ENCODE measurements at regions not wholly inside any gene's neighbourhood (a gene's known extent, or its start where the extent isn't known, plus 50 kb on each side); places are given as distances from the start of the nearest gene placed in this dataset.
"Not testable (repeated sequence)": the region's sequence is repeated elsewhere in the genome, so short reads cannot be mapped to it uniquely, and the experiment has no call there.

DNA sequence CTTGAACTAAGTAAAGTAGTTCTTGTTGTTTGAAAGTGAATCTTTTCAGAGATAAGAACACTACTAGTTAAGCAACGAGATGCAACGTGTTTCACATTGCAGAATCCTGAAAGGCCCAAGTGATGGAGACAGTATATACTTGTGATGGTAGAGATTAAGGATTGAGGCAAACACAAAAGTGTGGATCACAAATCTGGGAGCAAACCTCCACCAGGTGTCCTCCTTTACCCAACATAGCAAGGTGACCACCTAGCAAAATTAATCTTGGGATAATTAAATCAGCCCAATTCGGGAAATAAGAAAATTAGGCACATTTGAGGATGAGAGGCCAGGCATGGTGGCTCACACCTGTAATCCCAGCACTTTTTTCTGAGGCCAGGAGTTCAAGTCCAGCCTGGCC is 563.9 kb downstream of the DACH1 start:
- DNase-seq (ENCODE audit: low spot score): no peak

DNA sequence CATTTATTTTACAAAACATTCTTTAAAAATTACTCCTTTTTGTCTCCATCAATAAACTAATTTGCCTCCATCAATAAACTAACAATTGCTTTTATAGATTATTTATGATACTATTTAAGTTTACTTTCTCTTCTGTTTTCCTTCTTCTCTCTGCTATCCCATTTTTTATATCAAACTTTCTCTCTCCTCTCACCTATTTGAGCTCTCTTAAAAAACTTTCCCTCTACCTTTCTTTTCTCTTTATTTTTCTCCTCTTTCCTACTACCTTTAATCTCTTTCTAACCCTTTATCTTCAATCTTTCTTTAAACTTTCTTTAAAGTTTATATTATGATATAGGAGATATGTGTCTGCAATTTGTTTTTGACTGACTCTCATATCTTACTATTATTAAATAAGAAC is 566.4 kb downstream of the DACH1 start:
- no peak for DNase-seq (ENCODE audit: low spot score)

DNA sequence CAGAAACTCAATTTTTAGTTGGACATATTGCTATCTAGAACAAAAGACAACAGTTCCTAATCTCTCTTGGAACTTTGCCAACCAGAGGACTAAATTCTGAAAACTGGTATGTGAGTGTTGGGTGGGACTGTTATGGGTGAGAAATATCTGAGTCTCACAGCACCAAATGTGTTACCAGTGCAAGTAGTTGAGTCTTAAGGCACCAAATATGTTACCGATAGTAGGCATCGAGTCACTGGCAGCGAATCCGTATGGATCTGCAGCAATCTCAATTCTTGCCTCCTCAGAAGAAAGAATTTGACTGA is 575.2 kb downstream of the DACH1 start:
- no peak for DNase-seq (ENCODE audit: low spot score)

DNA sequence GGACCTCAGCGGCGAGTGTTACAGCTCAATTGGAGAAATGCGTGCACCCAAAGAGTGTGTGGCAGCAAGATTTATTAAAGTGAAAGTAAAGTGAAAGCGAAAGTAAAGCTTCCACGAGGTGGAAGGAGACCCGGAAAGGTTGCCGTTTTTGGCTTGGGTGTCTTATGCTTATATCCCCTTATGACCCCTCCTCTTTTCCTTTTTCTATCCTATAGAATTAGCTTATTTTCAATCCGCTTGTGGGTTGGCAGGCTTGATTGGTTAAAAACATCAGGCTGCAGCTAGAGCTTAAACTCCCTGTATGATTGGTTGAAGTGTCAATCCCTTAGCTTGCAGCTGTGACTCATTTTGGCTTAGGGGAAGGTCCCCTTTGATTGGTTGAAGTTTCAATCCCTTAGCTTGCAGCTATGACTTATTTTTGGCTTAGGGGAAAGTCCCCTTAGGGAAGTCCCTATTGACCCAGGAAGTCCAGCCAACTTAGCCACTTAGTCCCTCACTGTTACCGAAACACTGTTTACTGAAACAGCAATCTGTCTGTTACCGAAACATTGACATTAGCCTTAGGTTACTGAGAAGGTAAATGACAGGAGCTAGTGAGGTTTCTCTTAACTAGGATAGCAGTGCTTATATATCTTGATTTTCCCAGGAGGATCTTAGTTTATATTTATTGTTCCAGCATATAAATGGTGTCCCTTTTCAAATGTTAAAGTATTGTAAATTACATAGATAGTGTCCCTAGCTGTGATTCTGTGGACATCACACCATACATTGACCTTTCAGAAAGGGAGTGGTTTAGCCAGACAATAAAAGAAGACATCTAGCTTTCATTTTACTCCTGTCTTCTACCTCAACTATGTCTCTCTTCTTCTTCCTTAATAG is 575.8 kb downstream of the DACH1 start:
- DNase-seq (ENCODE audit: low spot score): peak; percentile 71

DNA sequence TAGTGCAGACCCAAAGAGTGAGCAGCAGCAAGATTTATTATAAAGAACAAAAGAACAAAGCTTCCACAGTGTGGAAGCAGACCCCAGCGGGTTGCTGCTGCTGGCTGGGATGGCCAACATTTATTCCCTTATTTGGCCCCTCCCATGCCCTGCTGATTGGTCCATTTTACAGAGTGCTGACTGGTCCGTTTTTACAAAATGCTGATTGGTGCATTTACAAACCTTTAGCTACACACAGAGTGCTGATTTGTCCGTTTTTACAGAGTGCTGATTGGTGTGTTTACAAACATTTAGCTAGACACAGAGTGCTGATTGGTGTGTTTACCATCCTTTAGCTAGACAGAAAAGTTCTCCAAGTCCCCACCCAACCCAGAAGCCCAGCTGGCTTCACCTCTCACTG is 577.0 kb downstream of the DACH1 start:
- DNase-seq (ENCODE audit: low spot score): not testable (repeated sequence)

DNA sequence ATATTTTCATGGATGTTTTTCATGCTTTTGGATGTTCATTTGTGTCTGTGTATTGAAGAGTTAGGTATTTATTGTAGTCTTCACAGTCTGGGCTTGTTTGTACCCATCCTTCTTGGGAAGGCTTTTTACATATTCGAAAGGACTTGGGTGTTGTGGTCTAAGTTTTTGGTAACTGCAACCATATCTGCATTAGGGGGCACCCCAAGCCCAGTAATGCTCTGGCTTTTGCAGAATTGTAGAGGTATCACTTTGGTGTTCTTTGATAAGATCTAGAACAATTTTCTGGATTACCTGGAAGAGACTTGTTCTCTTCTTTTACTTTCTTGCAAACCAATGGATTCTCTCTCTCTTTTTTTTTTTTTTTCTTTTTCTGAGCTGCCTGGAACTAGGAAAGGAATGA is 581.3 kb downstream of the DACH1 start:
- DNase-seq (ENCODE audit: low spot score): no peak

DNA sequence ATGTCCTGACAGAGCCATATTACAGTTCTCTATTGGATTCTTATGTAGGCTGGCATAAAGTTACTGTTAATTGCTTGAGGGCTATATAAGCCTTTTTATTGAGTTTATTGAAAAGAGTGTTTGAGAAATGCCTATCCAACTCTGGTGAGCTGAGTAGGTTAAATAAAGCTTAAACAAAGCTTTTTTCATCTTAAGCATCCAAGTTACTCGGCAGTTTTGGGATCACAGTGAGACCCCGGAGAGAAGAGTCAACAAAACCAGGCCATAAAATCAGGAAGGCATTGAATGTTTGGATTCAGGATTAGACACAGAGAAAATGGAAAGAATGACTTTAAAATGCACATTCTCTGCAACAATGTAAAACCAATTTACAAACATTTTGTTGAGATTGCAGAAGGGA is 588.5 kb downstream of the DACH1 start:
- no peak for DNase-seq (ENCODE audit: low spot score)

DNA sequence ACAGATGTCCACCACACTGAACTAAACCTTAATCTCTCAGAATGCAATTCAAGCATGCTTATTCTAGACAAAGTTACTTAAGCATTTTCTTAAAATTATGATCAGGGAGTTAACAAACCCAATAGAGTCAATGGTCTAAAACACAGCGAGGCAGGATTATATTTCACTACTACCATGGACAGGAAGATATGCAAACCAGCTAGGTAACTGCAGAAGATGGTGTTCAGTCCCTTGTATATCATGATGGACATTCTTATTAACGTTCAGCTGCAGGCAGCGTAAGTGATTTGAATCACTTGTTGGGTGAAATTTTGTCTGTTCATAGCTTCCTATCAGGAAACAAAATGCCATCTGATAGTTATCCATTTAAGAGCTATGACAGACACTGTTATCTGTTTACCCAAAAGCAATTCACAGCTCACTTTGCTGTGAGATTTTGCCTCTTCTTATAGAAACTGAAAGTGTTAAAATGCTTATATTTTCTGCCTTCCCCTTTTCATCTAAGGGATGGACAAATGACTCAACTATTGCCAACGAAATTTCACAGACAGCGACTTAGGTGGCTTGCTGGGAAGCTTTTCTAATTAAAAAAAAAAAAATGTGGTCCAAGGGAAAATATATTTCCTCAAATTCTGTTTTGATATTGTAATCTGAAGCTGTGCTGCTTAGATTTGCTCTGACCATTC is 591.9 kb downstream of the DACH1 start:
- no peak for DNase-seq (ENCODE audit: low spot score)

DNA sequence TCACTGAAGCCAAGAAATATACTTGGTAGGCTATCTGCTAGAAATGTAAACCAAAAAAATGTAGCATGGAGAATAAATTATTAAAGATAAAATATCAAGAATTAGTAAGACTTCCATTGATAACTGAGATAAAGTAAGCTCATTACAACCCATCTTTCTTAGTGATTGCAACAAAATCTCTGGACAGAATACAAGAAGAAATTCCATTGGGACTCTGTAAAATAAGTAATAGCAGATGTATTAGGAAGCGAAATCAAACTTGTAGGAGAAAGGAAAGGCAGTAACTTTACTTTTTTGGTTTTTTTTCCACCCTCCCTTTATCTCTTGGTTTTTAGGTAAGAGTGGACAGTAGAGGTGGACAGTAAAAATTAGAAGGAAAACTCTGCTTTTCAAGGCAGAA is 605.7 kb downstream of the DACH1 start:
- DNase-seq (ENCODE audit: low spot score): no peak

DNA sequence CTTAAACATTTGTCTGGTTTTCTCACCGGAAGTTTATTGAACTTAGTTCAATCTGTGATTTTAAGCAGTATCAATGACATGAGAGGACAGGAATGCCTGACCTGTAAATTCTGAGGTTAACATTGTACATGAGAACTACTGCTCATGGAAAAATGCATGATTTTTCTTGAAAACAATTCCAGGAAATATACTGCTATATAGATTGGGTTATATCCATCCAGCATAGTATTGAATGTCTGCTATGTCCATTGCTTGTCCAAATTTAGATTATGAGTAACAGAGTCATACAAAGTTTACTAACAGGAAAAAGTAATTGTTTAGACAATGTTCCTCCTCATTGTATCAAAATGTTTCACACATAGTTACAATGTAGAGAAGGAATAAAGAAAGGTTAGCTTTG is 606.8 kb downstream of the DACH1 start:
- no peak for DNase-seq (ENCODE audit: low spot score)

DNA sequence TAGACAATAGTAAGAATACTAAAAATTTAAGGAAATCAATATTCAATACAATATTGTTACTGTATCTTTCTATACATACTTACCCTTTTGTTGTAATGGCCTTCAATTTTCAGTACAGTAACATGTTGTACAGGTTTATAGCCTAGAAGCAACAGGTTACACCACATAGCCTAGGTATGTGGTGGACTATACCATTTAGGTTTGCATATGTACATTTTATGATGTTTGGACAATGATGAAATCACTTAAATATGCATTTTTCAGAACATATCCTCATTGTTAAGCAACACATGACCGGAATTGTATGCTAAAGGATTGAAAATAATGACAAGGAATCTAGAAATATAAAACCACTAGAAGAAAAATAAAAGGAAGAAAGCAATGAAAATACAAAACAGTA is 611.4 kb downstream of the DACH1 start:
- no peak for DNase-seq (ENCODE audit: low spot score)

DNA sequence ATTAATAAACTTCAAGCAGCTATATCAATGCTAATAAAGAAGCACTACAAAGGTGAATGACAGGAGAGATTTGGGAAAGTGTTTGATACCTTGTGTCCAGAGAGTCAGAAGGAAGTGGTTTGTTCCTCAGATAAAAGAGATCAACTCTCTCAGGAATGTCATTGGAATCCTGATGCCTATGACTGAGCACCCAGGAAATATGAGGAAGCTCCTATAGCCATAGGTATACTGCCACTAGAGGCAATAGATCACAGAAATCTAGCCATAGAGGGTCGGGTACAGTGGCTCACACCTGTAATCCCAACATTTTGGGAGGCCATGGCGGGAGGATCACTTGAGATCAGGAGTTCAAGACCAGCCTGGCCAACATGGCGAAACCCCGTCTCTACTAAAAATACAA is 612.6 kb downstream of the DACH1 start:
- no peak for DNase-seq (ENCODE audit: low spot score)

DNA sequence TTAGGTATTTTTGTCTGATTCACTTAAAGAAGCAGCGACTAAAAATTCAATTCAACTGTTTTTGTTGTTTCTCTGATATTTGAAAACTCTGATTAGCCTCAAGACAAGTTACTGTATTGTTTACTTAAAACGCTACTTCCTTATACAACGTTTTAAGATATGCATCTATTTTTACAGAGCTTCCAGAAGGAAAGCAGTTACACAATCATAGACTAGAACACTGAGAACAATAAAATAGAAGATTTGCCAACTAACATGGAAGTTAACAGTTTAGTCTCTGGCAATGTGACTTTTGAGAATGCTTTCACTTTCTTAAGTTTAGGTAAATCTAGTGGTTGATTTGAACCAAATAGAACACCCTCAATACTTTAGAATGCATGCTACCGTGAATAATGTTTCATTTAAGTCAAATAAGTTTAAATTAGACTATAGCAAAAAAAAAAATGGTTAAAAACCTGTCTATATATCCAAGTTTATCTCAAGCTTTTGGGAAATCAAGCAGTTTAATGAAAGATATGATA is 614.8 kb downstream of the DACH1 start:
- DNase-seq (ENCODE audit: low spot score): no peak

DNA sequence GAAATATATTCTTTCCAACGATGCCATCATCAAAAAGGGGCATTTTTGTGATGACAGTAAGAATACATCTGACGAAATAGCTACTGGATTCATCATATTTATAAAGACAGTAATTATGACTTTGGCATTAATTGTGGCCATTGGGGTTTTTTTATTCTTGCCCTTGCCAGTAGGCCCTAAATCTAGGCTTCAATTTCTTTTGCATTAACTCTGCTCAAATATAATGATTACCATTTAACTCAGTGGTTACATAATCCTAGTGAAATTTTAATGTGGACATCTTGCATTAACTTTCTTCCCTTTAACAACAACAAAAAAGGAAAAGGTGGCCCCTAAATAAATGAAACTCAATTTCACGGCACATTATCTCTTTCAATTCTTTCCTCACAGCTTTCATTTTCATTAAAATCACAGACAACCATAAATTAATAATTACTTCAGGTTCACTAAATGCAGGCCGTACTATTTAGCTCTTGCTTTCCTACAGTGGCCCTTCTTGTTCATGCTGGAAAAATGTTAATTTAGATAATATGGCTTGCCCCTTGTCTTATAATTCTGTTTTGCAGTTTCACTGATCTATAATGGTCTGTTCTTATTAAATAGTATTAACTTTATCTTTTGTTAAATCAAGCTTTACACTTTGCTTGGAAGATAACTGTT is 615.6 kb downstream of the DACH1 start:
- no peak for DNase-seq (ENCODE audit: low spot score)

DNA sequence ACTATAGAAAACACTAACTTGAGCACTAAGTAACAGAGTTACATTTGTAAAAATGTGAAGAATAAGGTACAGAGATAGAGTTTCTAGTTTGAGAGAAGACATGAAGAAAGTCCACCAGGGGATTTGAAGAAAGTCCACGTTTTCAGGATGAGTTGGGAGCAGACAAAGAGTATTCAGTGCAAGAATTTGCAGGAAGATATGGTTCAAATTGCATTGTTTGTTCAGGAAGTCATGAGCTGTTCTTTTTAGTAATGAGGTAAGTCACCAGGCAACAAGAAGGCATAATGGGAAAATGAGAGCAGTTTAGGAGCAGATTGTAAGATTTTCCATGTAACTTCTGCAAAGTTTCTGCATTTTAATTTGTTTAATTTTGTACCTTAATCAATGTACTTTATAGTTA is 618.0 kb downstream of the DACH1 start:
- no peak for DNase-seq (ENCODE audit: low spot score)

DNA sequence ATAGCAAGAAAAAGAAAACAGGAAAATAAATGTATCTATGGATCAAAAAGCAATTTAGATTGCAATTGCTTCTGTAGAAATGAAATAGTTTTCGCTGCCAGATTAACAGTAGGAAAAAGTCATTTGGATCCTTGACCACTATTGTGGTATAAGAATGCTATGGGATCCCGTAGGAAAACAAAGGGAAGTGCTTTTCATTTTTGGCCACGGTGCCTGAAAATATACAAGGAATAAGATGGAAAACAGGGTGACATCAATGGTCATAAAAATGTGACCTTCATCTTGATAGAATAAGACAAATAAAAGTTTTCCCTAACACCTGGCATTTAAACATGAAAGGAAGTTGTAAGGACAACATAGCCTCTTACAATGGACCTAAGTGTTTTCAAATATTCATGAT is 622.8 kb downstream of the DACH1 start:
- no peak for DNase-seq (ENCODE audit: low spot score)

DNA sequence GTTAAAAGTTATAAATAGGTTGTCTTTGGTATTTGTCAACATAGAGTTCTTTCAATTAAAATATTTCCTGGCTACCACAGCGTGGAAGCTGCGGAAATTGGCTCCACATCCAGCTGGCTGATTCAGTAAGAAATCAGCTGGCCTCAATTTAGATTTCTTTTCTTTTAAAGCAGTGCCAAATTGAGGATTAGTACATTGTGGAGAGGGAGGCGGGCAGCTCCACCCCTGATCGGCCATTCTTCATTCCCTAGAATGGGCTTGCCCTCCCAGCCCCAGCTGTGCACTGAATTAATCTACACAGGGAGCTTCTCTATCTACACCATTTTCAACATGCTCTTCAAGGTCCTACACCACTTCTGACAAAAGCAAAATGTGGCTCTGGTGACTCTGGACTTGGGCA is 624.8 kb downstream of the DACH1 start:
- no peak for DNase-seq (ENCODE audit: low spot score)

DNA sequence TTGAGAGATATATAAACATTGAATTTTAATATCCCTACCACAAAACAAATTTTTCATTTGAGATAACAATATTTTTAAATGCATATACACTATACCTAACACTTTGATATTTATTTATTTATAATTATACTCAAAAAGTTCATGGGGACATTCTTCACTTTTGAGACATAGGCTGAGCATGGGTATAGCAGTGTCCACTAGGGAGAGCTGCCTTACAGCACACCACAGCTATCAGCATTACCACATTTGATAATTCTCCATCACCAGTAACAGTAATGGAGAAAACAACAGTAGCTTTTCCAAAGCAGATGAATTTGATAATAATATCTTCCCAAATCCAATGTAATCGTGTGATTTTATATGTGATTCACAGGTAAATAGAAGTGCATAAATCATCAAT is 626.1 kb downstream of the DACH1 start:
- no peak for DNase-seq (ENCODE audit: low spot score)

DNA sequence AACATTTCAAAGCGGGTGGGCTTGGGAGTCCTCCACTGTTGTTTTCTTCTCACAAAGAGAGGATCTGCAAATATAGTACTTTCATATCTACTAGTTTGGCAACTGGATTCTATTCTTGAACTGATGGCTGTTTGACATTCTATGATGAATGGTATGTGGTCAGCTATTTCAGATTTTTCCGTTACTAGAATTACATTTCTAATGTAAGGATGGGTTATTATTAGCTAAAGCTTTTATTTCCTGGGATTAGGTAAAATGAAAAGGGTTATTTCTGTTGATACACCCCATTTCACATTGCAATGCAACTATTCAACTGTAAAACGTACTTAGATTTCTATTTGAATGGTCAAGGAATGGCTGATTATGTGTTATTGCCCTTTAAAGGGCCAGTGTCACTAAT is 629.7 kb downstream of the DACH1 start:
- no peak for DNase-seq (ENCODE audit: low spot score)

DNA sequence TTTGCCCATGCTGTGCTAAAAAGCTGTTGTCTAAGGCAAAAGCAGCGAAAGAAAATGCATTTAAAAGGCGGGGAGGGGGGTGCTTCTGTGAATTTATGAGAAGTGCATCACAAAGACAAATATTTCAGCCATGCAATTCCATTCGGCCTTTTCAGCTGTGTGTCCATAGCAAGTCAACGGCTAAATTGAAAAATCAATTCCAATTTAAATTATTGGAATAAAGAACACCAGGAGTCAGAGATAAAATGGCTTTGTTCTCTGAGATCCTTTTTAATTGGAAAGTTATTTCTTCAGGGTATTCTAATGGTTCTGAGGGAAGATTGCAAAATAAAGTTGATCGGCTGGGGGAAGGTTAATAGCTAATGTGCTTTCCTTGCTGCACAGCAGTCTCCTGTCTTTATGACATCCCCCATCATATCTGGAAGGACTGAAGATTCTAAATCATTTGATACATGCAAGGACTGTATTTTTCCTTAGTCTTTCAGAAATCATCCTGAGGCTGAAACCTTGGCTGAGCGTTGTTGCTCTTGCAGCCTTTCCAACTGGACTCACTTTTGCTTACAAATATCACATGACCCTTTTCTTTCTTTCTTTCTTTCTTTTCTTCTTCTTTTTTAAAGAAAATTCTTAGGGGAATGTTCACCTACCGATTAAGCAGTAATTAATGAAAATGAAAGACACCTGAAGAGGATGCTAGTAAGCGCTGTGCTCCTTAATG is 647.1 kb downstream of the DACH1 start:
- DNase-seq (ENCODE audit: low spot score): no peak

DNA sequence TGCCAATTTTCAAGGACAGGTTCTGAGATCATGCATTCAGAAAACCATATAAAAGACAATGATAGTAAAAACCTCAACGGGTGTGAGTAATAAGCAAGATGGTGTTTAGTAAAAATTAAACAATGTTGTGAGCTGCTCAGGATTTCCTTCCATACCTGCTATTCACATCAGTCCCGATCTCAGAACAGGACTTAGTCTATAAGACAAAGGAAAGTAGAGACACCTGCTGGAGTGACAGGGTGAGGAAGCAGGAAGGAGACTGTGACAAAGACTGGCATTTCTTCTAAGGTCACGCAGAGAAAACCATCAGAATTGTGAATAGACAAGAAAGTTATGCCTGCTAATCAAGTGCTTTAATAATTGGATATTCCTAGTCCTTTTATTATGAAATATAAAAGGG is 648.0 kb downstream of the DACH1 start:
- no peak for DNase-seq (ENCODE audit: low spot score)

DNA sequence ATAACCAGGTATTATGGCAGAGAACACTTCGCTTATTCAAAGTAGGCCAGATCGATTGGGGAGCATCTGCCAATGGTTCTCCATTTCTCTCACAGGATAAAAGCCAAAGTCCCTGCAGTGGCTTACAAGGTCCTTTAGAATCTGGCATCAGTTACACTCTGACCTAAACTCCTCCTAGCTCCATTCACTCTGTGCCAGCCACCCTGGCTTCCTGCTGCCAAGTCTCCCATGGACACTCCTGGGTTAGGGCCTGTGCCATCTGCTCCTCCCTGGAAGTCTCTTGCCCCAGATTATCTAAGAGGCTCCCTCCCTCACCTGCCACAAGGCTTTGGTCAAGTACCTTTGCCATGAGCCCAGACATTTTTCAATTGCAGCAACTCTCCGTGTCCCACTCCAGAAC is 649.2 kb downstream of the DACH1 start:
- DNase-seq (ENCODE audit: low spot score): no peak

DNA sequence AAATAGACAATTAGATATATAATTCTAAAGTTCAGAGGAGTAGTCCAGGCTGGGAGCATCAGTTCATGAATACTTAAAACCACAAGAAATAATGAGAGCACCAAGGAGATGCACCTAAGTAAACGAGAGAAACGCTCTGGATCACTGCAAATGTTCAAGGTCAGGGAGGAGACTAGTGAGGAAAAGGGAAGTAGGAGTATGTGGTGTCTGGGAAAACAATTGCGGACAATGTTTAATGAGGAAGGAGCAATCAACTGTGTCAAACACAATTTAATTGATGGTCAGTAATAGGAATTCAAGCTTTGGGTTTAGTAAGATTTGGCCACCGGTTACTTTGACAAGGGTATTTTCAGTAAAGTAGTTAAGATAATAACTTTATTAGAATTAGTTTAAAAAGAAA is 652.2 kb downstream of the DACH1 start:
- DNase-seq (ENCODE audit: low spot score): no peak

Data from CD4-positive, alpha-beta T cell treated with Interleukin-6 at 100 ng/mL for 8 hours (primary cell).